GM19468 (cell line): ENCODE measurements at regions not wholly inside any gene's neighbourhood (a gene's known extent, or its start where the extent isn't known, plus 50 kb on each side); places are given as distances from the start of the nearest gene placed in this dataset.
"Not testable (repeated sequence)": the region's sequence is repeated elsewhere in the genome, so short reads cannot be mapped to it uniquely, and the experiment has no call there.

Experiments
- ATAC-seq: cut with Tn5 transposase; IDR thresholded peaks from one replicate; pipeline ENCODE4 v1.9.1; 2021; ENCODE audit warnings: mild to moderate bottlenecking, moderate library complexity, moderate number of reproducible peaks; ENCODE audit not compliant: unreplicated experiment; ENCODE audit errors: extremely low read depth

DNA sequence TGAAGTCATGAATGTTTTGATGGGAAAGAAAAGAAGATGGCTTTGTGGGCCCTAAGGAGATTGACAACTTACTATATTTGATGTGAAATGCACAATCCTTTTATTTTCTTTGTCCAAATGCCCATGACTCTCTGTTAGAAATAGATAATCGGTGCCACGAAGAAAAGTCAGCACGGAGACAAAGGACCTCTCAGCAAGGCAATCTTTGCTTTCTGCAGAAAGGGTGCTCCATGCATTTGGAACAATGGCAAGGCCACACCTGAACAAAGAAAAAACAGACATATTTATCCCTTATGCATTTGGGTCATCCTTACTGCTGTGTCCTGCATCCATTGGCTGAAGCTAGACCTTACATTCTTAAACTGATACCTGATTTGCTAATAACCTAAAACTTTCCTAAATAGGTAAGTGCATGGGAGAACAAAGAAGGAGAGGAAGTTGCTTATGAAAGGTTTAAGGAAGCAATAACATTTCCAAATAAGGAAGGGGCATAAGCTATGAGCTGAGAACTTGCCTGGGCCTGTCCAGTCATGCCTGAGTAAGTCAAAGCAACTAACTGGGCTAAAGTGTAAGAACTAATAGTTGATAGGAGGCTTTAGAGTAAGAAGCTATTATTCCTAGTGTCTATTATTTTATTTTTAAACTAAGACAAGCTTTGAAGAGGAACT is 158.0 kb upstream of the LMNTD1 start:
- ATAC-seq = not testable (repeated sequence)

- ATAC-seq = no peak
Measured at GRCh38 chr12:25712169-25712568, 159.1 kb upstream of the LMNTD1 start.

GRCh38 chr12:25713264-25713663 is 160.2 kb upstream of the LMNTD1 start:
- ATAC-seq = peak; percentile 98

DNA sequence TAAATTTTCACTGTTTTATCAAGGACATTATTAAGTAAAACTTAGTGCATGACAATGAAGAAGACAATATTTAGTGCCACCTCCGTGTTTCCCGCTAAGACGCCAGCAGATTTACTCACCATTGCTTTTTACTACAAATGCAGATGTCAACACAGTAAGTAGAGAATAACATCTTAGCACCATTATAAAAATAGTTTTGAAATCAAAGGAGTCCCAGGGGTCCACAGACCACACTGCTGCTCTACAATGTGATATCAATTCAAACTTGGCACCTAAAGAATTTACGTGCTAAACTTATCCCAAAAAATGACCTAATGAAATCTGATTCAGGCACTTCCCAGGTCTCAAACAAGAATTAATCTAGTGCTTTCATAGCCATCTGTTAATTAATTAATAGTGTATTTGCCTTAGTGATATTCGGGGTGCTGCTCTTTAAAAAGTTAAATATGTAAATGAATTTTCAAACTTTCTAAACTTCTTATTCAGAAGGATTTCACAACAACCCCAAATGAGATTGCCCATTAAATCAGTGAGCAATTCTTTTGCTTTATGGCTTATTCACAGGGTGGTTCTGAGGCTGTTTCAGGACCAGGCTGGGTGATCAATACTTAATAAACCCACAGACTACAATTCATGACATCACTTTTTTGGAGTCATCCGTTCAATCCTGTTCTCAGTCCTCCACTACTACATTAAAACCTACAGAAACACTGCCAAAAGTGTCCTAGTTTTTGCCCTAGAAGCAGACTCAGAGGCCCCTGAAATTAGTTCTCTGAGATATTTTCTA is 161.3 kb upstream of the LMNTD1 start:
- ATAC-seq = no peak

DNA sequence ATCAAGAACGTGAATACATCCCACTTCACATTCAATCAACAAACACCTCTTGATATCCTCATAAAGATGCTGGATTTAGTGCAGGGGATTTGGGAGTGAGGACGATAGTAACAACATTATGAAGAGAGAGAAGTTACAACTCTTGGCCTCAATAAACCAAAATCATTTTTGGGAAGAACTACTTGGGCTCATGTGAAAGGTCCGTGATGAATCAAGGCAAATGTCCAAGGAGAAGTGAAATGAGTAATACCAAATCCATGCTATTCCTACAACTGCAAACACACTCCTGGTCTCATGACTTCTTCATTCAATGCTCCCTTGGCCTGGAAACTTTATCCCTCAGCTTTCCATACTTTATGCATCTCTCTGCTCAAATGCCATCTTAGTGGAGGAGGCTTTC is 162.0 kb upstream of the LMNTD1 start:
- no peak for ATAC-seq

GRCh38 chr12:25716842-25717241 is 163.8 kb upstream of the LMNTD1 start:
- ATAC-seq = no peak

GRCh38 chr12:25717552-25717951 is 164.5 kb upstream of the LMNTD1 start:
- no peak for ATAC-seq

DNA sequence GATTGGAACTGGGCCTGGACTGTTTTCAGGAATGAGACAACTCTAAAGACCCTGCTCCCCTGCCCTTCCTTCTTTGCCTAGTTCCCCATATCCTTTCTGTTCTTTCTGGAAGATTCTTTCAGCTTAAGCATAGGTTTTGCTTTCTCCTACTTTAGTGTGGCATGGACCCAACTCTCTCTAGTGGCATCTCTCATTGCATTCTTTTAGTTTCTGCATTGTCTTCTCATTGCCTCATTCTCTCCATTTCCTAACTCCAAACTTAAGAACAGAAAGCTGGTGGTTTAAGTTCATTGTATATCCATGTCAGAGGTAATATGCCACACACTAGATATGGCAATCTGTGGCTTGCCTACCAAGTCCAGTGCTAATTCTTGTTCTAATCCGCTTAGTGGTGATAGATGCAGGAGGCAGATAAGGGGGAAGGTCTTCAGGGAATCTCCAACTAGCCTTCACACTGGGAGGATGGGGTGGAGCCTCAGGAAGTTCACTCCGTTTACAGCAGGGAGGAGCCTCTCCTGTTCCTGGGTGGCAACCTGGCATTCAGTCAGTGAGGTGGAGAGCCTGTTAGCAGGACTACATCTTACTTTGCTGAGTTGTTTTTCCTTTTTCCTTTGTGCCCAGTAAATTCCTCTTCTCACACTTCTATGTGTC is 165.1 kb upstream of the LMNTD1 start:
- ATAC-seq = no peak

- ATAC-seq = no peak
Measured at GRCh38 chr12:25719505-25719904, 166.4 kb upstream of the LMNTD1 start.

- no peak for ATAC-seq
Measured at GRCh38 chr12:25723336-25723735, 170.3 kb upstream of the LMNTD1 start.

DNA sequence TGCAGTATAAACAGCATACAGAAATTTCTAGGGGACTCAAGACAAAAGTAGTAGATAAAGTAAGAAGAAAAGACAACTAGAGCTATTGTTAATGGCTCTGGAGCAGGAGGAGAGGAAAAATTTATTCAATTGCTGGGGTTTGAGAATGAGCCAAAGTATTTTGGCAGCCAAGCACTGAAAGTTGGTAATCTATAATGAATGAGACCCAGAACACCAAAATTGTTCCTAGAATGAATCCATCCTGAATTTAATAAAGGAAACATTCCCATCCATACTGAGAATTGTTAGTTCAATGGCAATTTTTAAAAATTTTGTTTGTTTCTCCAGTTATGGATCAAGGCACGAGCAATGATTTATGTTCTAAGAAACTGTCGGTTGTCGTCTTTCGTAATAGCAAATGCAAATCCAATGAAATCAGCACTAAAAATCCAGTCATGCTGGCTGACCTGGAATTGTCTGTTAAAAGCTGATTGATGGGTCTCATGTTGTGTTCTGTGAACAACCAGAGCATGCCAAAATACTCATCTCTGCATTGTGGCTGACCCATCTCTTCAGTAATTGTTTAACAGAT is 170.9 kb upstream of the LMNTD1 start:
- no peak for ATAC-seq

- ATAC-seq = no peak
Measured at GRCh38 chr12:25725470-25725869, 172.4 kb upstream of the LMNTD1 start.

- no peak for ATAC-seq
Measured at GRCh38 chr12:25725931-25726330, 172.8 kb upstream of the LMNTD1 start.

GRCh38 chr12:25728056-25728595 is 175.0 kb upstream of the LMNTD1 start:
- ATAC-seq = no peak

DNA sequence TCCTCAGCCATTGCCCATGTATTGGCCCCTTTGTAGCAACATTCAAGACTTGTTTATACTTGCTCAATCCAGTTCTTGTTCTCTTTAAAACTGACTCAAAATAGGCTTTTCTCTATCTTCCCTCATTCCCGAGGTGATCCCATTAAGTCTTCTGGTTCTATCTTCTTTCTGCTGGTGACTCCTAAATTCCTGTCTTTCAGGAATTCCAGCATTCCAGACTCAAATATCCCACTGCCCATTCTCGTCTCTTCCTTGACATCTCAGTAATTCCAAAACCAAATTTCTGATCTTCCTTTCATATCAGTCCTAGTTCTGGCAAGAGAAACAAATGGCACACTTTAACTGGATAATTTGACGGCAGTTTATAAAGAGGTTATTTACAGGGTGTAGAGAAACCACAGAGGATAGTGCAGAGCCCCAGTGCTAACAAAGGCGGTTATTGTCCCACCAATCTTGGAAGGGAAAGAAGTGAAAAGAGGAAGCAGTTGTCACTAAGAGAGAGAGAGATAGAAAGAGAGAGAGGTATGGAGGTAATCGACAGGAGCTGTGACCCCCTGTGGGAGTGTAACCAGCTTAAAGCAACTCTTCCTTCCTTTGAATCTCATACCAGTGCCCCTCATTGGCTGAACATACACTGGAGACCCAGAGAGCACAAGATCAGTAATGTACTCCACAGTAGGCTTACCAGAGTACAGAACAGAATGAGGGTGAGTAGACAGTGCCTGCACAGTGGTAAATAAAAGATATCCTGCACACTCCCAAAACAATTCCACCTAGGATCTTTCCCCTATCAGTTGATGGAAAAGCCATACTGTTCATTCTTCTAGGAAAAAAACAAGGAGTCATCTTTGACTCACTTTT is 177.6 kb upstream of the LMNTD1 start:
- no peak for ATAC-seq

GRCh38 chr12:25733541-25733940 is 180.5 kb upstream of the LMNTD1 start:
- ATAC-seq = no peak

DNA sequence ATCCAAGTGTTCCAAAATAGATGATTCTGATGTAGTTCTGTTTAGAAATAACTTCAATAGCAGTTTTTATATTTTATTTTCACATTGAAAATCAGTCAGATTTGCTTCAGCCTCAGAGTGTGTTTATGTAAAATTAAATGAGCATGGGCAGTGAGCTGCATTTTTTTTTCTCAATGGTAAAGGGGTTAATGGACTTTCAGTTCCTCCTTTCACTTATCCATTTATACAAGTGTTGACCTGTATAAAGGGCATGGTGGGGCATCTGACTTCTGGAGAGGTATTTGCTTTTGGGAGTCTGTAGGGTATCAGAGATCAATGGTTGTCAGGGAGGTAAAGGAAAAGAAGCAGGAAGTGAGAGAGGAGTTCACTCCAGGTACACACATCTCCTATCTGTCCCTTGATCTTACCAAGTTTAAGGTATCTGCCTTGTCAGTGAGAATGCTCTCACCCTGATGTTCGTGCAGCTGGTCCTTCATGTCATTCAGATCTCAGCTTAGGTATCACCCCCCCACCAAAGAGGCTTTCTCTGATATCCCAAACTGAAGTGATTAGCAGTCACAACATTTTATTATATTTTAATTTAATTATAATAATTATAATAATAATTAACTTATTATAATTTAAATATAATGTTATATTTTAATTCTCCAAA is 181.6 kb upstream of the LMNTD1 start:
- ATAC-seq = peak; percentile 66

DNA sequence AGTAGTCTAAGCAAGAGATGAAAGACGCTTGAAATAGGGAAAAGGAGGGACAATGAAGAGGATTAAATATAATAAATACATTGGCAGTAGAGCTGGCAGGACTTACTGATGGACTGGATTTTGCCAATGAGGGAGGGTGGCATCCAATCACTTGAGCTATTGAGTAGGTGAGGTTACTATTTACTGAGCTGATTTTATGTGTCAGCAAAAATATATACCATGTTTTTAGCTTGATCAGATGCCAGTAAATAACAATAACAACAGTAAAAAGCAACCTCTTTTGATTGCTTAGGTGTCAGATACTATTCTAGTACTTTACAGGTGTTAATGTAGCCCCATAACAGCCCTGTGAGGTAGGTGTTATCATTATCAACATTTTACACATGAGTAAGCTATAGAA is 187.5 kb upstream of the LMNTD1 start:
- no peak for ATAC-seq

DNA sequence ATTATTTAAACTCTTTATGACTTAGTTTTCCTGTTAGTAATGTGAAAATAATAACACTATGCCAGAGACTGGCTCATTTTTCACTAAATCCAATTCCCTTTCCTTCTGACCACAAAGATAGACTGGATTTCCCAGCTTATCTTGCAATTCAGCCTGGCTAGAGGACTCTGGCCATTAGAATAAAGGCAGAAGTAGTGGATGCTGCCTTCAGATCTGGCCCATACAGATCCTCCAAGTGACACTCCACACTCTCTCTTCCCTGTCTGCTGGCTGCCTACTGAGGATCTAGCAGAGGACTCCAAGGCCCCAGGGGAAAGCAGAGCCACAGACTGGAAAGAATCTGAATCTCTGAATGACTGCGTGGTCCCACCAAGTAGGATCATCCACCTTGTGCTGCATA is 188.8 kb upstream of the LMNTD1 start:
- ATAC-seq = no peak
